HCT116 (cell line): ENCODE measurements at regions not wholly inside any gene's neighbourhood (a gene's known extent, or its start where the extent isn't known, plus 50 kb on each side); places are given as distances from the start of the nearest gene placed in this dataset.

Source experiments
- ATAC-seq: fragments of 200-7000 bp; cut with Tn5 transposase; 2 replicates; pipeline ENCODE4 v1.9.1; 2020; ENCODE audit warnings: mild to moderate bottlenecking, moderate library complexity
- BruUV-seq: library from RNA; stranded (reverse); fragments of 400-500 nt; replicated peaks from 2 replicates; lab custom pipeline; 2021; lab: Mats Ljungman, UMichigan
- CTCF ChIA-PET: fragments of 300-600 bp; sonication (Branson Sonifier 250); formaldehyde crosslinking; loops from one replicate; lab custom pipeline; 2021; ENCODE audit warnings: antibody characterized with exemption; lab: Charles Lee
- POLR2A ChIA-PET: fragments of 300-600, 350-600 bp; sonication (Branson Sonifier 250); formaldehyde crosslinking; loops from one replicate; lab custom pipeline; 2021; ENCODE audit warnings: antibody characterized with exemption; lab: Charles Lee
- RAD21 ChIA-PET, 2 experiments: fragments of 300-600 bp; sonication (Branson Sonifier 250); formaldehyde crosslinking; loops; one replicate each; lab custom pipeline; 2023; ENCODE audit warnings: low total read pairs in 2 of 2; ENCODE audit not compliant: uncharacterized antibody in 2 of 2, unreplicated experiment in 2 of 2, low non-redundant PET in 1 of 2; lab: Charles Lee
- DNase-seq: peaks from one replicate; pipeline ENCODE4 v3.0.0-alpha.2; 2010; ENCODE audit warnings: low read depth, low spot score
- H2AFZ ChIP-seq: fragments of 200-600 bp; shearing (Covaris generic), sonication (generic); 2 replicates; pipeline ENCODE4 v1.6.1; 2017; ENCODE audit warnings: low read depth, mixed run types, mixed read lengths, antibody characterized with exemption, low read length; ENCODE audit not compliant: poor library complexity, severe bottlenecking
- H3K27ac ChIP-seq: 2 replicates; pipeline ENCODE4 v1.5.1; 2012; ENCODE audit warnings: low read depth, low read length
- H3K27me3 ChIP-seq: fragments of 200-600 bp; sonication (generic); 2 replicates; pipeline ENCODE4 v1.6.1; 2016; ENCODE audit warnings: mixed run types, low read length, mixed read lengths; ENCODE audit not compliant: insufficient read depth
- H3K36me3 ChIP-seq, 2 experiments: fragments of 200-500 bp in 1 of 2; fragments of 200-600 bp in 1 of 2; sonication (Bioruptor generic) in 1 of 2; sonication (generic) in 1 of 2; 2 replicates each; pipeline versions ENCODE4 v1.5.1 to v1.6.1; 2014 to 2016; ENCODE audit warnings: low read length in 2 of 2, inconsistent platforms in 1 of 2, mixed read lengths in 1 of 2, mixed run types in 1 of 2; ENCODE audit not compliant: insufficient read depth in 2 of 2, control insufficient read depth in 1 of 2
- H3K4me1 ChIP-seq, 2 experiments: fragments of 200-600 bp in 1 of 2; sonication (generic) in 1 of 2; 2 replicates each; pipeline versions ENCODE4 v1.5.1 to v1.6.1; 2012 to 2017; ENCODE audit warnings: low read length in 2 of 2, inconsistent platforms in 1 of 2, mild to moderate bottlenecking in 1 of 2, mixed read lengths in 1 of 2, mixed run types in 1 of 2, moderate library complexity in 1 of 2; ENCODE audit not compliant: insufficient read depth in 2 of 2, control insufficient read depth in 1 of 2
- H3K4me2 ChIP-seq: fragments of 200-600 bp; sonication (generic); 2 replicates; pipeline ENCODE4 v1.6.1; 2017; ENCODE audit warnings: mixed run types, low read length, mixed read lengths
- H3K4me3 ChIP-seq, 2 experiments: fragments of 200-600 bp in 1 of 2; sonication (generic) in 1 of 2; replicated peaks in 1 of 2; 2 replicates each; pipeline ENCODE4 v1.5.1; 2011 to 2016; ENCODE audit warnings: low read length in 2 of 2, control low read depth in 1 of 2, low read depth in 1 of 2, mild to moderate bottlenecking in 1 of 2, mixed read lengths in 1 of 2, mixed run types in 1 of 2
- H3K79me2 ChIP-seq: fragments of 200-600 bp; sonication (generic); 2 replicates; pipeline ENCODE4 v1.6.1; 2017; ENCODE audit warnings: mild to moderate bottlenecking, mixed run types, low read length, moderate library complexity, mixed read lengths; ENCODE audit not compliant: insufficient read depth
- H3K9ac ChIP-seq: fragments of 200-600 bp; sonication (generic); 2 replicates; pipeline ENCODE4 v1.6.1; 2016; ENCODE audit warnings: low read length, mixed read lengths
- H3K9me2 ChIP-seq: fragments of 200-600 bp; sonication (generic), shearing (Covaris generic); 2 replicates; pipeline ENCODE4 v1.6.1; 2017; ENCODE audit warnings: mixed run types, mild to moderate bottlenecking, moderate library complexity; ENCODE audit not compliant: insufficient read depth
- H3K9me3 ChIP-seq, 2 experiments: fragments of 200-500 bp in 1 of 2; fragments of 200-600 bp in 1 of 2; sonication (Bioruptor generic) in 1 of 2; sonication (generic) in 1 of 2; 2 replicates each; pipeline ENCODE4 v1.6.1; 2014 to 2017; ENCODE audit warnings: low read length in 2 of 2, mixed read lengths in 2 of 2, inconsistent platforms in 1 of 2, low read depth in 1 of 2, mild to moderate bottlenecking in 1 of 2, mixed run types in 1 of 2, moderate library complexity in 1 of 2; ENCODE audit not compliant: control insufficient read depth in 1 of 2, insufficient read depth in 1 of 2
- H4K20me1 ChIP-seq: fragments of 200-600 bp; sonication (generic), shearing (Covaris generic); 2 replicates; pipeline ENCODE4 v1.6.1; 2017; ENCODE audit warnings: mixed run types, mild to moderate bottlenecking, moderate library complexity; ENCODE audit not compliant: insufficient read depth
- ATF3 ChIP-seq: IDR thresholded peaks from 2 replicates; pipeline ENCODE4 v1.6.1; 2012
- CTCF ChIP-seq, 3 experiments: fragments of 200-600 bp in 1 of 3; sonication (generic) in 1 of 3; IDR thresholded peaks in 2 of 3; conservative IDR thresholded peaks in 1 of 3; 2 replicates each; pipeline ENCODE4 v1.5.1; 2012 to 2017; ENCODE audit warnings: low read depth in 2 of 3, low read length in 2 of 3, antibody characterized with exemption in 1 of 3, borderline replicate concordance in 1 of 3, control low read depth in 1 of 3, mild to moderate bottlenecking in 1 of 3, mixed read lengths in 1 of 3, mixed run types in 1 of 3, moderate library complexity in 1 of 3; ENCODE audit not compliant: insufficient read depth in 1 of 3
- ELF1 ChIP-seq: IDR thresholded peaks from 2 replicates; pipeline ENCODE4 v1.6.1; 2012; ENCODE audit warnings: low read depth, borderline replicate concordance
- FOSL1 ChIP-seq: IDR thresholded peaks from 2 replicates; pipeline ENCODE4 v1.6.1; 2012; ENCODE audit warnings: low read depth
- JUND ChIP-seq: IDR thresholded peaks from 2 replicates; pipeline ENCODE4 v1.6.1; 2012
- POLR2A ChIP-seq: IDR thresholded peaks from 2 replicates; pipeline ENCODE4 v1.7.0; 2011; ENCODE audit warnings: borderline replicate concordance; ENCODE audit not compliant: insufficient read depth, insufficient read length; ENCODE audit errors: extremely low read depth
- RAD21 ChIP-seq: IDR thresholded peaks from 2 replicates; pipeline ENCODE4 v1.6.1; 2012; ENCODE audit warnings: low read depth, mild to moderate bottlenecking
- SIN3A ChIP-seq: IDR thresholded peaks from 2 replicates; pipeline ENCODE4 v1.6.1; 2012; ENCODE audit warnings: low read depth
- SP1 ChIP-seq: IDR thresholded peaks from 2 replicates; pipeline ENCODE4 v1.6.1; 2012; ENCODE audit warnings: low read depth
- SRF ChIP-seq: IDR thresholded peaks from 2 replicates; pipeline ENCODE4 v1.6.1; 2012; ENCODE audit warnings: low read depth
- TCF7L2 ChIP-seq: IDR thresholded peaks from 2 replicates; pipeline ENCODE4 v1.7.0; 2011; ENCODE audit warnings: borderline replicate concordance, inconsistent platforms; ENCODE audit not compliant: insufficient read depth, insufficient read length; ENCODE audit errors: extremely low read depth
- YY1 ChIP-seq: IDR thresholded peaks from 2 replicates; pipeline ENCODE4 v1.6.1; 2011; ENCODE audit warnings: low read length, low read depth, moderate library complexity, mild to moderate bottlenecking; ENCODE audit not compliant: insufficient replicate concordance; ENCODE audit errors: extremely low read depth
- ZFX ChIP-seq: fragments of 450-650 bp; IDR thresholded peaks from 2 replicates; pipeline ENCODE4 v1.6.1; 2017
- intact Hi-C: fragments of 100-400 bp; cut with micrococcal nuclease; formaldehyde crosslinking; loops from 2 replicates; pipeline ENCODE4 v1.10.0; 2022
- TF ChIP-seq, protein P1 (sequence below): IDR thresholded peaks from 2 replicates; pipeline ENCODE4 v1.6.1; 2011; ENCODE audit warnings: mild to moderate bottlenecking, low read length, moderate library complexity; ENCODE audit not compliant: insufficient replicate concordance; ENCODE audit errors: extremely low read depth
- TF ChIP-seq, protein P2 (sequence below): IDR thresholded peaks from 2 replicates; pipeline ENCODE4 v1.6.1; 2012
- TF ChIP-seq, protein P3 (sequence below): IDR thresholded peaks from 2 replicates; pipeline ENCODE4 v1.6.1; 2012; ENCODE audit warnings: low read depth

GRCh38 chr5:4229414-4230292 is 634.0 kb downstream of the IRX1 start:
- Histone ChIP-seq H3K4me1 (no peaks in the 10 kb centered on the region), H3K9ac (no peak overlapping the region), H3K79me2 (no peaks in the 10 kb centered on the region), H3K27me3 (no peaks in the 10 kb centered on the region), H3K27ac (no peak overlapping the region), H3K9me3 (peaks cover 21 to 44% of the 10 kb centered on the region in 2 experiments; a peak in 2 of 4 replicates), H3K36me3 (no peaks in the 10 kb centered on the region), H3K4me3 (no peak overlapping the region), H2AFZ (no peak overlapping the region), H3K4me2 (no peak overlapping the region), H4K20me1 (no peaks in the 10 kb centered on the region), H3K9me2 (no peaks in the 10 kb centered on the region)
- TF ChIP-seq JUND (no peak), ATF3 (no peak), FOSL1 (no peak), CTCF (IDR thresholded peaks at IDR 0.05 in 2 of 3, conservative IDR thresholded peaks at IDR 0.05 in 1 of 3; ENCODE audit: borderline replicate concordance in 1 of 3, insufficient read depth in 1 of 3, low read depth in 2 of 3, low read length in 2 of 3) (no peak), SP1 (no peak), RAD21 (no peak), POLR2A (no peak), YY1 (no peak), ELF1 (no peak), TCF7L2 (no peak), SRF (no peak), SIN3A (no peak), ZFX (no peak)
- TF ChIP-seq, protein P1, sequence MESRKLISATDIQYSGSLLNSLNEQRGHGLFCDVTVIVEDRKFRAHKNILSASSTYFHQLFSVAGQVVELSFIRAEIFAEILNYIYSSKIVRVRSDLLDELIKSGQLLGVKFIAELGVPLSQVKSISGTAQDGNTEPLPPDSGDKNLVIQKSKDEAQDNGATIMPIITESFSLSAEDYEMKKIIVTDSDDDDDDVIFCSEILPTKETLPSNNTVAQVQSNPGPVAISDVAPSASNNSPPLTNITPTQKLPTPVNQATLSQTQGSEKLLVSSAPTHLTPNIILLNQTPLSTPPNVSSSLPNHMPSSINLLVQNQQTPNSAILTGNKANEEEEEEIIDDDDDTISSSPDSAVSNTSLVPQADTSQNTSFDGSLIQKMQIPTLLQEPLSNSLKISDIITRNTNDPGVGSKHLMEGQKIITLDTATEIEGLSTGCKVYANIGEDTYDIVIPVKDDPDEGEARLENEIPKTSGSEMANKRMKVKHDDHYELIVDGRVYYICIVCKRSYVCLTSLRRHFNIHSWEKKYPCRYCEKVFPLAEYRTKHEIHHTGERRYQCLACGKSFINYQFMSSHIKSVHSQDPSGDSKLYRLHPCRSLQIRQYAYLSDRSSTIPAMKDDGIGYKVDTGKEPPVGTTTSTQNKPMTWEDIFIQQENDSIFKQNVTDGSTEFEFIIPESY = no peak
- TF ChIP-seq, protein P2, sequence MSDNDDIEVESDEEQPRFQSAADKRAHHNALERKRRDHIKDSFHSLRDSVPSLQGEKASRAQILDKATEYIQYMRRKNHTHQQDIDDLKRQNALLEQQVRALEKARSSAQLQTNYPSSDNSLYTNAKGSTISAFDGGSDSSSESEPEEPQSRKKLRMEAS = no peak
- TF ChIP-seq, protein P3, sequence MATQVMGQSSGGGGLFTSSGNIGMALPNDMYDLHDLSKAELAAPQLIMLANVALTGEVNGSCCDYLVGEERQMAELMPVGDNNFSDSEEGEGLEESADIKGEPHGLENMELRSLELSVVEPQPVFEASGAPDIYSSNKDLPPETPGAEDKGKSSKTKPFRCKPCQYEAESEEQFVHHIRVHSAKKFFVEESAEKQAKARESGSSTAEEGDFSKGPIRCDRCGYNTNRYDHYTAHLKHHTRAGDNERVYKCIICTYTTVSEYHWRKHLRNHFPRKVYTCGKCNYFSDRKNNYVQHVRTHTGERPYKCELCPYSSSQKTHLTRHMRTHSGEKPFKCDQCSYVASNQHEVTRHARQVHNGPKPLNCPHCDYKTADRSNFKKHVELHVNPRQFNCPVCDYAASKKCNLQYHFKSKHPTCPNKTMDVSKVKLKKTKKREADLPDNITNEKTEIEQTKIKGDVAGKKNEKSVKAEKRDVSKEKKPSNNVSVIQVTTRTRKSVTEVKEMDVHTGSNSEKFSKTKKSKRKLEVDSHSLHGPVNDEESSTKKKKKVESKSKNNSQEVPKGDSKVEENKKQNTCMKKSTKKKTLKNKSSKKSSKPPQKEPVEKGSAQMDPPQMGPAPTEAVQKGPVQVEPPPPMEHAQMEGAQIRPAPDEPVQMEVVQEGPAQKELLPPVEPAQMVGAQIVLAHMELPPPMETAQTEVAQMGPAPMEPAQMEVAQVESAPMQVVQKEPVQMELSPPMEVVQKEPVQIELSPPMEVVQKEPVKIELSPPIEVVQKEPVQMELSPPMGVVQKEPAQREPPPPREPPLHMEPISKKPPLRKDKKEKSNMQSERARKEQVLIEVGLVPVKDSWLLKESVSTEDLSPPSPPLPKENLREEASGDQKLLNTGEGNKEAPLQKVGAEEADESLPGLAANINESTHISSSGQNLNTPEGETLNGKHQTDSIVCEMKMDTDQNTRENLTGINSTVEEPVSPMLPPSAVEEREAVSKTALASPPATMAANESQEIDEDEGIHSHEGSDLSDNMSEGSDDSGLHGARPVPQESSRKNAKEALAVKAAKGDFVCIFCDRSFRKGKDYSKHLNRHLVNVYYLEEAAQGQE = no peak
- ATAC-seq (no peak), DNase-seq (no peak)
- intact Hi-C loops = no loop called here
- ChIA-PET POLR2A (no interaction called here), RAD21 (no interaction called here), CTCF (no interaction called here)
- no TSS peak for BruUV-seq
